SU-DHL-6 (cell line): ENCODE measurements at regions not wholly inside any gene's neighbourhood (a gene's known extent, or its start where the extent isn't known, plus 50 kb on each side); places are given as distances from the start of the nearest gene placed in this dataset.

Source experiments
- EZH2phosphoT487 ChIP-seq: fragments of 200-600 bp; sonication (generic), shearing (Covaris generic); conservative IDR thresholded peaks from 2 replicates; pipeline ENCODE4 v1.6.1; 2018; ENCODE audit warnings: mild to moderate bottlenecking, antibody characterized with exemption, low read length, moderate library complexity, mixed read lengths
- TF ChIP-seq, protein P1 (sequence below): fragments of 200-600 bp; sonication (generic); IDR thresholded peaks from one replicate; pipeline ENCODE4 v1.5.1; 2017; ENCODE audit warnings: antibody characterized with exemption, mild to moderate bottlenecking, low read length, moderate library complexity; ENCODE audit not compliant: insufficient read depth, poor library complexity, severe bottlenecking

- TF ChIP-seq, protein P1, sequence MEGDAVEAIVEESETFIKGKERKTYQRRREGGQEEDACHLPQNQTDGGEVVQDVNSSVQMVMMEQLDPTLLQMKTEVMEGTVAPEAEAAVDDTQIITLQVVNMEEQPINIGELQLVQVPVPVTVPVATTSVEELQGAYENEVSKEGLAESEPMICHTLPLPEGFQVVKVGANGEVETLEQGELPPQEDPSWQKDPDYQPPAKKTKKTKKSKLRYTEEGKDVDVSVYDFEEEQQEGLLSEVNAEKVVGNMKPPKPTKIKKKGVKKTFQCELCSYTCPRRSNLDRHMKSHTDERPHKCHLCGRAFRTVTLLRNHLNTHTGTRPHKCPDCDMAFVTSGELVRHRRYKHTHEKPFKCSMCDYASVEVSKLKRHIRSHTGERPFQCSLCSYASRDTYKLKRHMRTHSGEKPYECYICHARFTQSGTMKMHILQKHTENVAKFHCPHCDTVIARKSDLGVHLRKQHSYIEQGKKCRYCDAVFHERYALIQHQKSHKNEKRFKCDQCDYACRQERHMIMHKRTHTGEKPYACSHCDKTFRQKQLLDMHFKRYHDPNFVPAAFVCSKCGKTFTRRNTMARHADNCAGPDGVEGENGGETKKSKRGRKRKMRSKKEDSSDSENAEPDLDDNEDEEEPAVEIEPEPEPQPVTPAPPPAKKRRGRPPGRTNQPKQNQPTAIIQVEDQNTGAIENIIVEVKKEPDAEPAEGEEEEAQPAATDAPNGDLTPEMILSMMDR = no peak
- no peak for TF ChIP-seq EZH2phosphoT487
Measured at GRCh38 chr4:89528526-89529133, 221.0 kb upstream of the GPRIN3 start.
